Mucosa of rectum (tissue), 2 donors: ENCODE measurements at regions not wholly inside any gene's neighbourhood (a gene's known extent, or its start where the extent isn't known, plus 50 kb on each side); places are given as distances from the start of the nearest gene placed in this dataset.

Experiments used
- H3K27ac ChIP-seq, 2 donors: one replicate each; pipeline ENCODE4 v1.7.0; 2013; ENCODE audit warnings: inconsistent platforms in 2 of 2, low read depth in 2 of 2, low read length in 2 of 2
- H3K27me3 ChIP-seq, 2 donors: one replicate each; pipeline ENCODE4 v1.7.0; 2013; ENCODE audit warnings: low read length in 2 of 2; ENCODE audit not compliant: control insufficient read depth in 2 of 2, insufficient read depth in 2 of 2
- H3K36me3 ChIP-seq, 2 donors: one replicate each; pipeline ENCODE4 v1.7.0; 2013; ENCODE audit warnings: low read length in 2 of 2; ENCODE audit not compliant: control insufficient read depth in 2 of 2, insufficient read depth in 2 of 2
- H3K4me1 ChIP-seq, 2 donors: one replicate each; pipeline ENCODE4 v1.7.0; 2013; ENCODE audit warnings: low read length in 2 of 2, mild to moderate bottlenecking in 1 of 2; ENCODE audit not compliant: control insufficient read depth in 2 of 2, insufficient read depth in 2 of 2
- H3K4me3 ChIP-seq, 2 donors: one replicate each; pipeline ENCODE4 v1.7.0; 2013; ENCODE audit warnings: low read length in 2 of 2
- H3K9ac ChIP-seq, 2 donors: one replicate each; pipeline ENCODE4 v1.7.0; 2013; ENCODE audit warnings: low read length in 2 of 2, low read depth in 1 of 2, mild to moderate bottlenecking in 1 of 2
- H3K9me3 ChIP-seq, 2 donors: one replicate each; pipeline ENCODE4 v1.7.0; 2013; ENCODE audit warnings: low read length in 2 of 2; ENCODE audit not compliant: control insufficient read depth in 2 of 2
- donor health status: healthy.
- donor health status: Normal muscosa, but diverticular disease.

DNA sequence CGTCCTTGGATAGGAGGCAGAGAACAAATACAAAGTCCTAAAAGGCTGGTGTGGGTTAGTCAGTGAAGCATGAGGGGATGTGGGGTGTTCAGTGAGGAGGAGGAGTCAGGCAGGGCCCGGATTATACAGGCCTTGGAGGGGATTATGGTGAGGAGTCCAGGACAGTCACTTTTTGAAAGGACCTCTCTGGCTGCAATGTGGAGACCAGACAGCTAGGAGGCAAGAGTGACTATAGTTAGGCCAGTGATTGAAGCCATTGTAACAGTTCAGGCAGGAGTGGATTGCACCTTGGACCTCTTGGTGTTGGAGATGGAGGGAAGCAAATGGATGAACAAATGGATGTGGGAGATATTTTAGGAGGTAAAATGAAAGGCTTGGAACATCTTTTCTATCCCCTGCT is 115.8 kb downstream of the C1orf94 start:
- H3K4me1 ChIP-seq, result no peaks in the 10 kb centered on the region
- no peaks in the 10 kb centered on the region for H3K36me3 ChIP-seq
- no peaks in the 10 kb centered on the region for H3K9me3 ChIP-seq
- no peak overlapping the region for H3K27ac ChIP-seq
- no peaks in the 10 kb centered on the region for H3K27me3 ChIP-seq
- H3K4me3 ChIP-seq, result no peak overlapping the region
- no peak overlapping the region for H3K9ac ChIP-seq

- Histone ChIP-seq H3K4me3 (no peak overlapping the region), H3K4me1 (no peaks in the 10 kb centered on the region), H3K36me3 (no peaks in the 10 kb centered on the region), H3K9me3 (no peaks in the 10 kb centered on the region), H3K27me3 (no peaks in the 10 kb centered on the region), H3K9ac (no peak overlapping the region), H3K27ac (no peak overlapping the region)
Measured at GRCh38 chr1:34296059-34296458, 119.4 kb downstream of the C1orf94 start.

- H3K4me3 ChIP-seq, result no peak overlapping the region
- H3K9me3 ChIP-seq, result no peaks in the 10 kb centered on the region
- no peak overlapping the region for H3K27ac ChIP-seq
- H3K27me3 ChIP-seq, result no peaks in the 10 kb centered on the region
- no peaks in the 10 kb centered on the region for H3K36me3 ChIP-seq
- no peak overlapping the region for H3K9ac ChIP-seq
- H3K4me1 ChIP-seq, result no peaks in the 10 kb centered on the region
Measured at GRCh38 chr1:34302798-34303197, 126.1 kb downstream of the C1orf94 start.

GRCh38 chr1:34303218-34303617 is 126.5 kb downstream of the C1orf94 start:
- no peak overlapping the region for H3K4me3 ChIP-seq
- H3K9me3 ChIP-seq, result no peaks in the 10 kb centered on the region
- no peaks in the 10 kb centered on the region for H3K27me3 ChIP-seq
- H3K27ac ChIP-seq, result no peak overlapping the region
- no peak overlapping the region for H3K9ac ChIP-seq
- no peaks in the 10 kb centered on the region for H3K36me3 ChIP-seq
- no peaks in the 10 kb centered on the region for H3K4me1 ChIP-seq

- H3K4me3 ChIP-seq, result no peak overlapping the region
- H3K9ac ChIP-seq, result no peak overlapping the region
- no peaks in the 10 kb centered on the region for H3K4me1 ChIP-seq
- H3K9me3 ChIP-seq, result no peaks in the 10 kb centered on the region
- H3K27ac ChIP-seq, result no peak overlapping the region
- no peaks in the 10 kb centered on the region for H3K27me3 ChIP-seq
- H3K36me3 ChIP-seq, result no peaks in the 10 kb centered on the region
Measured at GRCh38 chr1:34306568-34306967, 129.9 kb downstream of the C1orf94 start.

GRCh38 chr1:34312359-34312758 is 135.7 kb downstream of the C1orf94 start:
- Histone ChIP-seq H3K4me1 (no peaks in the 10 kb centered on the region), H3K4me3 (no peak overlapping the region), H3K27me3 (no peaks in the 10 kb centered on the region), H3K27ac (no peak overlapping the region), H3K9ac (no peak overlapping the region), H3K9me3 (peaks cover 0 to 2% of the 10 kb centered on the region in 2 donors), H3K36me3 (no peaks in the 10 kb centered on the region)

DNA sequence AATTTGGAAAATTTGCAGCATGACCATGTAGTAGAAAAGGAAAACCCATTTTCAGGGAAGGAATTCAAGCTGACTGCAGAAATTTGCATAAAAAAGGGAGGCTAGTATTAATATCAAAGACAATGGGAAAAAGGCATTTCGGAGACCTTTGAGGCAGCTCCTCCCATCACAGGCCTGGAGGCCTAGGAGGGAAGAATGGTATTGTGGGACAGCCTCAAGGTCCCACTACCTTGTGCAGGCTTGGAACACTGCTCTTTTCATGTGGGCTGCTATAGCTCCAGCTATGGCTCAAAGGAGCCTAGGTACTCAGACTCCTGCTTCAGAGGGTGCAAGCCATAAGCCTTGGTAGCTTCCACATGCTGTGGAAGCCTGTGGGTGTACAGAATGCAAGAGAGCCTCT is 139.3 kb downstream of the C1orf94 start:
- no peaks in the 10 kb centered on the region for H3K27me3 ChIP-seq
- peaks cover 0 to 2% of the 10 kb centered on the region in 2 donors for H3K9me3 ChIP-seq
- H3K9ac ChIP-seq, result no peak overlapping the region
- no peak overlapping the region for H3K4me3 ChIP-seq
- H3K27ac ChIP-seq, result no peak overlapping the region
- no peaks in the 10 kb centered on the region for H3K4me1 ChIP-seq
- H3K36me3 ChIP-seq, result no peaks in the 10 kb centered on the region

DNA sequence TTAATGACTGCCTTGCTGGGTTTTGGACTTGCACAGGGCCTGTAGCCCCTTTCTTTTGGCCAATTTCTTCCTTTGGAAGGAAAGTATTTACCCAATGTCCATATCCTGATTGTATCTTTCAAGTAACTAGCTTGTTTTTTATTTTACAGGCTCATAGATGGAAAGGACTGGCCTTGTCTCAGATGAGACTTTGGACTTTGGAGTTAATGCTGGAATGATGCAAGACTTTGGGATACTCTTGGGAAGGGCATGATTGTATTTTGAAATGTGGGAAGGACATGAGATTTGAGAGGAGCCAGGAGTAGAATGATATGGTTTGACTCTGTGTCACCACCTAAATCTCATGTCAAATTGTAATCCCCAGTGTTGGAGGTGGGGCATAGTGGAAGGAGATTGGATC is 140.1 kb downstream of the C1orf94 start:
- Histone ChIP-seq H3K4me1 (no peaks in the 10 kb centered on the region), H3K27ac (no peak overlapping the region), H3K36me3 (no peaks in the 10 kb centered on the region), H3K9ac (no peak overlapping the region), H3K4me3 (no peak overlapping the region), H3K9me3 (peaks cover 0 to 2% of the 10 kb centered on the region in 2 donors), H3K27me3 (no peaks in the 10 kb centered on the region)

DNA sequence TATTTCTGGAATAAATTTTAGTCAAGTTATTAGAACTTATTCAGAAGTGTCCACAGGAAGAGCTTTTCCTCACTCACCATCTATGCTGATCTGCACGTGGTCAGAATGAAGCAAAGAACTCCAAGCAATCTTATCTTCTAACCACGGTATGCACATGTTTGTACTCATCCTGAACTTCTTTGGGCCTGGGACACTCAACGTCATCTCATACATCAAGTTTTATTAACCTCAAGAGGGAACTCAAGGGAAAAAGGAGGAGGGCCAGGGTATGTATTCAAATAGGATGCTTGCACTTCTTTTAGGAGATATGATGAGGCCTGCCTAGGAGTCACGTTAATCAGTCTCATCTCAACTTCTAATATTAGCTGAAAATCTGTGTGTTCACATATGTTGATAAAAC is 142.5 kb downstream of the C1orf94 start:
- Histone ChIP-seq H3K9ac (no peak overlapping the region), H3K27me3 (no peaks in the 10 kb centered on the region), H3K27ac (no peak overlapping the region), H3K9me3 (peaks cover 0 to 2% of the 10 kb centered on the region in 2 donors), H3K36me3 (no peaks in the 10 kb centered on the region), H3K4me1 (no peaks in the 10 kb centered on the region), H3K4me3 (no peak overlapping the region)

DNA sequence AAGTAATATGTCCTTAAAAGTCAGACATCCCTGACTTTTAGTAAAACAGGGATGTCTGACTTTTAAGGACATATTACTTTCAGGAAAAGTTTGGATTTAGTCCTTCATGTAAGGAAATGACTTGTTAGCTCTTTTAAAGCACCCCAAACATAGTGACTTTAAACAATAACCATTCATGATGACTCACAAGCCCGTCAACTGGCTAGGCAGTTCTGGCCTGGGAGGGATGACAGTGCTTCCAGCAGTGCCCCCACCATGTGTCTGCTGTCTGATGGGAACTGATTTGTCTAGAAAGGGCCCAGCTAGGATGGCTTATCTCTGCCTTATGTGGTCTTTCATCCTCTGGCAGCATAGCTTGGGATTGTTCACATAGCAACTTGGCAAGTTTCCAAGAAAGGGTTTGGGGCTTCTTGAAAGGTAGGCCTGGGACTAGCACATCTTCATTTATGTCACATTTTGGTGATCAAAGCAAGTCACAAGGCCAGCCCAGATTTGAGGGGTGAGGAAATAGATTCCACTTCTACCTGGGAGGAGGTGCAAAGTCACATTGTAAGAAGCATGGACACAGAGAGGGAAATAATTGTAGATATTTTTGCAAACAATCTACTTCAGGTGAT is 143.5 kb downstream of the C1orf94 start:
- Histone ChIP-seq H3K9ac (no peak overlapping the region), H3K9me3 (peaks cover 0 to 2% of the 10 kb centered on the region in 2 donors), H3K27me3 (no peaks in the 10 kb centered on the region), H3K4me1 (no peaks in the 10 kb centered on the region), H3K36me3 (no peaks in the 10 kb centered on the region), H3K27ac (no peak overlapping the region), H3K4me3 (no peak overlapping the region)

- Histone ChIP-seq H3K36me3 (no peaks in the 10 kb centered on the region), H3K4me3 (no peak overlapping the region), H3K27ac (no peak overlapping the region), H3K9ac (no peak overlapping the region), H3K9me3 (no peaks in the 10 kb centered on the region), H3K4me1 (no peaks in the 10 kb centered on the region), H3K27me3 (no peaks in the 10 kb centered on the region)
Measured at GRCh38 chr1:34322969-34323368, 146.3 kb downstream of the C1orf94 start.
